Lower lobe of right lung (tissue), 2 donors: ENCODE measurements at regions not wholly inside any gene's neighbourhood (a gene's known extent, or its start where the extent isn't known, plus 50 kb on each side); places are given as distances from the start of the nearest gene placed in this dataset.

Experiments used
- ATAC-seq, 2 donors: fragments of 200-7000 bp; cut with Tn5 transposase; one replicate each; pipeline ENCODE4 v1.9.1; 2020 to 2022; ENCODE audit warnings: mild to moderate bottlenecking in 2 of 2, moderate library complexity in 2 of 2
- DNase-seq: peaks from one replicate; pipeline ENCODE4 v3.0.0-alpha.2; 2020
- H3K27ac ChIP-seq: fragments of 200-600 bp; one replicate; pipeline ENCODE4 v1.8.0; 2022
- H3K27me3 ChIP-seq: fragments of 200-600 bp; one replicate; pipeline ENCODE4 v1.8.0; 2022; ENCODE audit warnings: low read depth
- H3K36me3 ChIP-seq: fragments of 200-600 bp; one replicate; pipeline ENCODE4 v1.8.0; 2022; ENCODE audit warnings: mild to moderate bottlenecking
- H3K4me1 ChIP-seq: fragments of 200-600 bp; one replicate; pipeline ENCODE4 v1.8.0; 2022
- H3K4me3 ChIP-seq: fragments of 200-600 bp; one replicate; pipeline ENCODE4 v1.8.0; 2022; ENCODE audit warnings: mild to moderate bottlenecking
- H3K9me3 ChIP-seq: fragments of 200-600 bp; one replicate; pipeline ENCODE4 v1.8.0; 2022
- intact Hi-C: fragments of 100-400 bp; cut with DNase I; formaldehyde crosslinking; loops from one replicate; pipeline ENCODE4 v1.11.0; 2022
- TF ChIP-seq, protein P1 (sequence below): fragments of 200-600 bp; IDR thresholded peaks from one replicate; pipeline ENCODE4 v1.8.0; 2022; ENCODE audit warnings: antibody characterized with exemption, mild to moderate bottlenecking
- donor health status: DM: no; HTN: yes; CAD: no; lungs with severe emphysema.

DNA sequence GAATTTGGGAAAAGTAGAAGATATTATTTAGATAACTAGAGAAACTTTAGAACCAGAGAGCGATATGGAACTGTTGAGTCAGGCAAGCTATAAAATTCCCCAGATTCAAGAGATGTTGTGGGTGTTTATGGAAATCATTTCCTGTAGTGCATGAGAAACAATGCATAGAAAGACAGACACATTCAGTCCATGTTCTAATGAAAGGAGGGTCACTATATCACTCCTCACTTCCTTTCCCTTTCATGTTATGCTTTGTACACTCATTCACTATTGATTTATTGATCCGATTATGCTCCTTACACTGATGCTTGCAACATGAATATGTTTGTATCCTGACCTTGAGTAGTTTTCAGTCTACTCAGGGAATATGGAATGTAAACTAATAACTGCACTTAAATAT lies 1459.9 kb upstream of the ALCAM start:
- intact Hi-C loops, result no loop called here
- TF ChIP-seq, protein P1, sequence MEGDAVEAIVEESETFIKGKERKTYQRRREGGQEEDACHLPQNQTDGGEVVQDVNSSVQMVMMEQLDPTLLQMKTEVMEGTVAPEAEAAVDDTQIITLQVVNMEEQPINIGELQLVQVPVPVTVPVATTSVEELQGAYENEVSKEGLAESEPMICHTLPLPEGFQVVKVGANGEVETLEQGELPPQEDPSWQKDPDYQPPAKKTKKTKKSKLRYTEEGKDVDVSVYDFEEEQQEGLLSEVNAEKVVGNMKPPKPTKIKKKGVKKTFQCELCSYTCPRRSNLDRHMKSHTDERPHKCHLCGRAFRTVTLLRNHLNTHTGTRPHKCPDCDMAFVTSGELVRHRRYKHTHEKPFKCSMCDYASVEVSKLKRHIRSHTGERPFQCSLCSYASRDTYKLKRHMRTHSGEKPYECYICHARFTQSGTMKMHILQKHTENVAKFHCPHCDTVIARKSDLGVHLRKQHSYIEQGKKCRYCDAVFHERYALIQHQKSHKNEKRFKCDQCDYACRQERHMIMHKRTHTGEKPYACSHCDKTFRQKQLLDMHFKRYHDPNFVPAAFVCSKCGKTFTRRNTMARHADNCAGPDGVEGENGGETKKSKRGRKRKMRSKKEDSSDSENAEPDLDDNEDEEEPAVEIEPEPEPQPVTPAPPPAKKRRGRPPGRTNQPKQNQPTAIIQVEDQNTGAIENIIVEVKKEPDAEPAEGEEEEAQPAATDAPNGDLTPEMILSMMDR, result no peak
- no peaks in the 10 kb centered on the region for H3K27me3 ChIP-seq
- DNase-seq (no peak), ATAC-seq (no peak)
- H3K4me1 ChIP-seq, result no peaks in the 10 kb centered on the region
- H3K36me3 ChIP-seq, result no peaks in the 10 kb centered on the region
- no peak overlapping the region for H3K4me3 ChIP-seq
- no peaks in the 10 kb centered on the region for H3K9me3 ChIP-seq
- no peak overlapping the region for H3K27ac ChIP-seq

GRCh38 chr3:103907567-103907966 lies 1459.1 kb upstream of the ALCAM start:
- Histone ChIP-seq H3K27me3 (no peaks in the 10 kb centered on the region), H3K4me1 (no peaks in the 10 kb centered on the region), H3K9me3 (no peaks in the 10 kb centered on the region), H3K4me3 (no peak overlapping the region), H3K36me3 (no peaks in the 10 kb centered on the region), H3K27ac (no peak overlapping the region)
- TF ChIP-seq, protein P1, result no peak
- intact Hi-C loops, result no loop called here
- no peak for DNase-seq
- ATAC-seq, result no peak

DNA sequence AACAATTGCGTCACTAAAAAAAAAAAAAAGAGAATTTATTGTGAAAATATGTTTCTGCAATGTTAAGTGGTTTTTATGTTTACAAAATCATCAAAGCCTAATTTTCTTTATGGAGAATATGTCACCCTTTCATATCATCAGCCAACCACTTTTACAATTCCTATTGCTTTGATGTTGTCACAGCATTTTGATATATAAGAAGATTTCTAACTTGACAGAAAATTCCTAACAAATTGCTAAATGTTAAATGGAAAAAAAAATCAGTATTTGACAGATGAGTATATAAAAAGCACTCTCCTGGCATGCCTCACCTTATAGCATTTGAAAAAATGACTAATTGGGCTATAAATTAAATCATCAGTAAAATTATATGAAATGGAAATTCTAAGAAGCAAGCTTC lies 1457.3 kb upstream of the ALCAM start:
- no peaks in the 10 kb centered on the region for H3K27me3 ChIP-seq
- H3K27ac ChIP-seq, result no peak overlapping the region
- intact Hi-C loops, result no loop called here
- no peak for DNase-seq
- TF ChIP-seq, protein P1, result no peak
- H3K4me3 ChIP-seq, result no peak overlapping the region
- no peaks in the 10 kb centered on the region for H3K9me3 ChIP-seq
- no peak for ATAC-seq
- H3K36me3 ChIP-seq, result no peaks in the 10 kb centered on the region
- no peaks in the 10 kb centered on the region for H3K4me1 ChIP-seq

DNA sequence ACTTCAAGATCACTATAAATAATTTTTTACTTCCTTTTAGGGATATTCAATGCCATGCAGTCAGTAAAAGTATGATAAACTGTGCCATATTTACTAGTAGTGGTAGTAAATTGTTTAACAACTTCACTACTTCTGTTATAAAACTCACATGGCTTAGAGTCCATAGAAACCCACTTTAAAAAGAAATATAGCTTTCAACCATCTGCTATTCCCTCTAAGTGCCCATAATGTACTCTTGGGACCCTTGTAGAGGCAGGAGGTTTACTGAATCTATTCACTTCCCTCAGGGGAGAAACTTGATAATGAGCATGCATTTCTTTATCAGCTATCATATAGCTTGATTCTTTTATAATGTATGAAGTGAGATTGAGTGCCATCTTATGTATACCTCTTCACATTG lies 1448.4 kb upstream of the ALCAM start:
- TF ChIP-seq, protein P1, result no peak
- DNase-seq (no peak), ATAC-seq (no peak)
- H3K27ac ChIP-seq, result no peak overlapping the region
- H3K9me3 ChIP-seq, result no peaks in the 10 kb centered on the region
- no peaks in the 10 kb centered on the region for H3K36me3 ChIP-seq
- H3K4me3 ChIP-seq, result no peak overlapping the region
- H3K4me1 ChIP-seq, result no peaks in the 10 kb centered on the region
- no peaks in the 10 kb centered on the region for H3K27me3 ChIP-seq
- intact Hi-C loops, result no loop called here

DNA sequence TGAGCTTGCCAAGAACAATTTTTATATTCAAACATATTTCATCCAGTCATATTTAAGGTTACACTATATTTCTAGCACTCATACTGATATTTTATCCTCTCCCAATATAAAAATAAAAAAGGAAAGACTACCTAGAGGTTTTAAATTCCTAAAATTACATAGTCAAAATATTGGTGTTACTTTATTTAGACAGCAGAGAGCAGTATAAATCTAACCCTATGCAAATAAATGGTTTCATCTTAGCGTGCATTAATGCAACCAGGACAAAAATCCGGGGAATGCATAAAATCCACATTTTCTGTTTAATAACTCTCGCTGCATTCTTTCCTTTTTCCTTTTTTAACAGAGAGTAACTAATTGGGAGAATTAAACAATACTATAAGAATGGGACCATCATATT lies 1447.4 kb upstream of the ALCAM start:
- Histone ChIP-seq H3K27me3 (no peaks in the 10 kb centered on the region), H3K4me1 (no peaks in the 10 kb centered on the region), H3K27ac (no peak overlapping the region), H3K4me3 (no peak overlapping the region), H3K36me3 (no peaks in the 10 kb centered on the region), H3K9me3 (no peaks in the 10 kb centered on the region)
- TF ChIP-seq, protein P1, result no peak
- ATAC-seq, result no peak
- intact Hi-C loops, result no loop called here
- no peak for DNase-seq

GRCh38 chr3:103923907-103924306 lies 1442.8 kb upstream of the ALCAM start:
- H3K4me3 ChIP-seq, result no peak overlapping the region
- H3K9me3 ChIP-seq, result no peaks in the 10 kb centered on the region
- DNase-seq (no peak), ATAC-seq (no peak)
- no peak overlapping the region for H3K27ac ChIP-seq
- no peaks in the 10 kb centered on the region for H3K27me3 ChIP-seq
- no peaks in the 10 kb centered on the region for H3K36me3 ChIP-seq
- TF ChIP-seq, protein P1, result no peak
- intact Hi-C loops, result no loop called here
- no peaks in the 10 kb centered on the region for H3K4me1 ChIP-seq
